ENCODE measurements at regions not wholly inside any gene's neighbourhood (a gene's known extent, or its start where the extent isn't known, plus 50 kb on each side); places are given as distances from the start of the nearest gene placed in this dataset.
"Not testable (repeated sequence)": the region's sequence is repeated elsewhere in the genome, so short reads cannot be mapped to it uniquely, and the experiment has no call there.

- Histone ChIP-seq H3K4me2 (ENCODE audit: low read length) (no peak overlapping the region), H2BK5ac (ENCODE audit: low read length) (no peak overlapping the region), H2BK15ac (replicated peaks; ENCODE audit: low read depth) (no peak overlapping the region), H3K79me2 (ENCODE audit: control insufficient read depth, insufficient read depth, low read length) (no peaks in the 10 kb centered on the region), H3K4me3 (ENCODE audit: low read length) (no peak overlapping the region), H2BK120ac (ENCODE audit: low read depth, low read length) (no peak overlapping the region), H3K36me3 (ENCODE audit: control insufficient read depth, insufficient read depth, low read length) (no peaks in the 10 kb centered on the region), H3K79me1 (ENCODE audit: low read length) (no peaks in the 10 kb centered on the region), H3K27ac (ENCODE audit: low read depth, low read length) (no peak overlapping the region), H4K8ac (ENCODE audit: low read depth, low read length) (no peak overlapping the region), H2AK5ac (ENCODE audit: low read length) (no peak overlapping the region), H3K56ac (ENCODE audit: low read length) (no peak overlapping the region), H4K5ac (ENCODE audit: low read length) (no peak overlapping the region), H3K9ac (ENCODE audit: low read length) (no peak overlapping the region), H3K27me3 (ENCODE audit: insufficient read depth, low read length, poor library complexity) (no peaks in the 10 kb centered on the region), H3K4ac (ENCODE audit: low read depth, low read length) (no peak overlapping the region), H3K4me1 (ENCODE audit: control insufficient read depth, low read depth, low read length) (no peaks in the 10 kb centered on the region), H3K23ac (ENCODE audit: low read length) (no peak overlapping the region), H3K18ac (ENCODE audit: low read length) (no peak overlapping the region)
- WGBS (ENCODE audit: extremely low coverage, insufficient coverage, low lambda C conversion rate), result no CpG with 5 or more reads among the region's 6 CpGs
- DNase-seq, result peak; percentile 44
Measured at GRCh38 chr7:92955081-92955480, 118.7 kb upstream of the CDK6 start.

DNA sequence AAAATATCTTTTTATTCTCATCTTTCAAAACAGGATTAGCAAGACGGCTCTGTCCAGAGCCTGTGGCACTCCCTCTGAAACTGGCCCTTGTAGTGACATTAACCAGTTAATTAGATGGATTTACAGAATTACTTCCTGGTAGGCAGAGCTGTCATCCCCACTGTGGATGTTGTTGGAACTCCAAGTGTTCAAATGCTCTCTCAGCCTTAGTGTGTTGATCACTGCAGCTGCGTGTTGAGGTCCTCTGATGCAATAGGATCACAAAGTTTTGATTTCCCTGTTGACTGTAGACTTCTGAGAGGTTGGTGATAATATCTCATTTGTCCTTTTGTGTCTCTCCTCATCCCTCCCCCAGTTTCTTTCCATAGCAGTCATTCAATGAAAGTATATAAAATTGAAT lies 117.3 kb upstream of the CDK6 start:
- no peak overlapping the region for H3K4ac ChIP-seq (ENCODE audit: low read depth, low read length)
- H3K9ac ChIP-seq (ENCODE audit: low read length), result no peak overlapping the region

GRCh38 chr7:92949748-92950147 lies 113.4 kb upstream of the CDK6 start:
- no peak overlapping the region for H3K56ac ChIP-seq (ENCODE audit: low read length)
- H3K79me1 ChIP-seq (ENCODE audit: low read length), result no peaks in the 10 kb centered on the region
- no peaks in the 10 kb centered on the region for H3K4me1 ChIP-seq (ENCODE audit: control insufficient read depth, low read depth, low read length)

More for the DNA sequence above, 117.3 kb upstream of the CDK6 start:
- Histone ChIP-seq H3K27me3 (ENCODE audit: insufficient read depth, low read length, poor library complexity) (no peaks in the 10 kb centered on the region), H4K8ac (ENCODE audit: low read depth, low read length) (no peak overlapping the region), H2BK5ac (ENCODE audit: low read length) (no peak overlapping the region), H4K5ac (ENCODE audit: low read length) (no peak overlapping the region), H2BK15ac (replicated peaks; ENCODE audit: low read depth) (no peak overlapping the region), H3K36me3 (ENCODE audit: control insufficient read depth, insufficient read depth, low read length) (no peaks in the 10 kb centered on the region), H2BK120ac (ENCODE audit: low read depth, low read length) (no peak overlapping the region), H3K79me1 (ENCODE audit: low read length) (no peaks in the 10 kb centered on the region), H3K27ac (ENCODE audit: low read depth, low read length) (no peak overlapping the region), H3K23ac (ENCODE audit: low read length) (no peak overlapping the region), H2AK5ac (ENCODE audit: low read length) (no peak overlapping the region), H3K4me3 (ENCODE audit: low read length) (no peak overlapping the region), H3K18ac (ENCODE audit: low read length) (no peak overlapping the region), H3K56ac (ENCODE audit: low read length) (no peak overlapping the region), H3K79me2 (ENCODE audit: control insufficient read depth, insufficient read depth, low read length) (no peaks in the 10 kb centered on the region), H3K4me2 (ENCODE audit: low read length) (no peak overlapping the region), H3K4me1 (ENCODE audit: control insufficient read depth, low read depth, low read length) (no peaks in the 10 kb centered on the region)
- peak; percentile 22 for DNase-seq
- WGBS (ENCODE audit: extremely low coverage, insufficient coverage, low lambda C conversion rate), result no CpG with 5 or more reads among the region's 2 CpGs

GRCh38 chr7:92945840-92946239 lies 109.5 kb upstream of the CDK6 start:
- no peak overlapping the region for H2BK15ac ChIP-seq (replicated peaks; ENCODE audit: low read depth)
- no peak overlapping the region for H3K4ac ChIP-seq (ENCODE audit: low read depth, low read length)
- WGBS (ENCODE audit: extremely low coverage, insufficient coverage, low lambda C conversion rate), result no CpG with 5 or more reads among the region's 4 CpGs
- no peak overlapping the region for H4K5ac ChIP-seq (ENCODE audit: low read length)
- H3K56ac ChIP-seq (ENCODE audit: low read length), result no peak overlapping the region
- H3K4me1 ChIP-seq (ENCODE audit: control insufficient read depth, low read depth, low read length), result no peaks in the 10 kb centered on the region
- no peaks in the 10 kb centered on the region for H3K27me3 ChIP-seq (ENCODE audit: insufficient read depth, low read length, poor library complexity)
- H3K27ac ChIP-seq (ENCODE audit: low read depth, low read length), result no peak overlapping the region
- no peak overlapping the region for H2BK120ac ChIP-seq (ENCODE audit: low read depth, low read length)
- no peak overlapping the region for H3K4me2 ChIP-seq (ENCODE audit: low read length)
- no peaks in the 10 kb centered on the region for H3K79me2 ChIP-seq (ENCODE audit: control insufficient read depth, insufficient read depth, low read length)
- H2AK5ac ChIP-seq (ENCODE audit: low read length), result no peak overlapping the region
- no peaks in the 10 kb centered on the region for H3K79me1 ChIP-seq (ENCODE audit: low read length)
- H2BK5ac ChIP-seq (ENCODE audit: low read length), result no peak overlapping the region
- DNase-seq, result no peak
- no peak overlapping the region for H3K9ac ChIP-seq (ENCODE audit: low read length)
- H3K4me3 ChIP-seq (ENCODE audit: low read length), result no peak overlapping the region
- H4K8ac ChIP-seq (ENCODE audit: low read depth, low read length), result peak overlapping the region; percentile 28
- no peaks in the 10 kb centered on the region for H3K36me3 ChIP-seq (ENCODE audit: control insufficient read depth, insufficient read depth, low read length)
- H3K23ac ChIP-seq (ENCODE audit: low read length), result no peak overlapping the region
- H3K18ac ChIP-seq (ENCODE audit: low read length), result no peak overlapping the region

More at GRCh38 chr7:92949748-92950147, 113.4 kb upstream of the CDK6 start:
- Histone ChIP-seq H3K79me2 (ENCODE audit: control insufficient read depth, insufficient read depth, low read length) (no peaks in the 10 kb centered on the region), H3K4me2 (ENCODE audit: low read length) (no peak overlapping the region), H3K23ac (ENCODE audit: low read length) (no peak overlapping the region), H3K27me3 (ENCODE audit: insufficient read depth, low read length, poor library complexity) (no peaks in the 10 kb centered on the region), H2BK5ac (ENCODE audit: low read length) (no peak overlapping the region), H3K4ac (ENCODE audit: low read depth, low read length) (no peak overlapping the region), H2AK5ac (ENCODE audit: low read length) (no peak overlapping the region), H3K36me3 (ENCODE audit: control insufficient read depth, insufficient read depth, low read length) (no peaks in the 10 kb centered on the region), H3K9ac (ENCODE audit: low read length) (no peak overlapping the region), H3K18ac (ENCODE audit: low read length) (no peak overlapping the region), H3K27ac (ENCODE audit: low read depth, low read length) (no peak overlapping the region), H3K4me3 (ENCODE audit: low read length) (no peak overlapping the region), H4K8ac (ENCODE audit: low read depth, low read length) (no peak overlapping the region), H2BK15ac (replicated peaks; ENCODE audit: low read depth) (no peak overlapping the region), H4K5ac (ENCODE audit: low read length) (no peak overlapping the region), H2BK120ac (ENCODE audit: low read depth, low read length) (no peak overlapping the region)
- no peak for DNase-seq
- no CpG with 5 or more reads among the region's 1 CpG for WGBS (ENCODE audit: extremely low coverage, insufficient coverage, low lambda C conversion rate)

DNA sequence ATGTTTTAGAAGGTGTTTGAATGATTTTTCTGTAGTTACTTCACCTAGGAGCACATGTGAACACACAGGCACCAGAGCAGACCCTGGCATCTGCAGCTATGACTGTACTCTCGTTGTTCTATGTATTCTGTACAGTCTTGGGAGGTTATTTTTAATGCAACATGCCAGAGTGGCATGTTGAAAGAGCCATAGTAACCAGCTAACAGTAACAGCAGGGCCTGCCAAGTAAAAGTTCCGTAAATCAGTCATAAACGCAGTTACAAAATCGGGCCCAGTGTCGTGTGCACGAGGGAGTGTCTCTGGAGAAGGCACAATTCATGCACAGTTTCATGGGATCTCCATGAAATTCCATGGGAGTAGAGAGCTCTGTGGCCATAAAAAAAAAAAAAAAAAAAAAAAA lies 108.3 kb upstream of the CDK6 start:
- no peak overlapping the region for H3K56ac ChIP-seq (ENCODE audit: low read length)
- H2AK5ac ChIP-seq (ENCODE audit: low read length), result no peak overlapping the region
- no peak overlapping the region for H4K5ac ChIP-seq (ENCODE audit: low read length)
- H3K36me3 ChIP-seq (ENCODE audit: control insufficient read depth, insufficient read depth, low read length), result no peaks in the 10 kb centered on the region
- H3K9ac ChIP-seq (ENCODE audit: low read length), result no peak overlapping the region
- no peak overlapping the region for H3K4me2 ChIP-seq (ENCODE audit: low read length)
- H3K4me3 ChIP-seq (ENCODE audit: low read length), result no peak overlapping the region
- H3K79me2 ChIP-seq (ENCODE audit: control insufficient read depth, insufficient read depth, low read length), result no peaks in the 10 kb centered on the region
- H3K18ac ChIP-seq (ENCODE audit: low read length), result no peak overlapping the region
- H2BK120ac ChIP-seq (ENCODE audit: low read depth, low read length), result no peak overlapping the region
- no peak overlapping the region for H3K23ac ChIP-seq (ENCODE audit: low read length)
- DNase-seq, result no peak
- H2BK5ac ChIP-seq (ENCODE audit: low read length), result no peak overlapping the region
- WGBS (ENCODE audit: extremely low coverage, insufficient coverage, low lambda C conversion rate), result no CpG with 5 or more reads among the region's 6 CpGs
- no peak overlapping the region for H2BK15ac ChIP-seq (replicated peaks; ENCODE audit: low read depth)
- no peak overlapping the region for H3K27ac ChIP-seq (ENCODE audit: low read depth, low read length)
- no peaks in the 10 kb centered on the region for H3K79me1 ChIP-seq (ENCODE audit: low read length)
- no peak overlapping the region for H3K4ac ChIP-seq (ENCODE audit: low read depth, low read length)
- H3K4me1 ChIP-seq (ENCODE audit: control insufficient read depth, low read depth, low read length), result no peaks in the 10 kb centered on the region
- no peak overlapping the region for H4K8ac ChIP-seq (ENCODE audit: low read depth, low read length)
- no peaks in the 10 kb centered on the region for H3K27me3 ChIP-seq (ENCODE audit: insufficient read depth, low read length, poor library complexity)

DNA sequence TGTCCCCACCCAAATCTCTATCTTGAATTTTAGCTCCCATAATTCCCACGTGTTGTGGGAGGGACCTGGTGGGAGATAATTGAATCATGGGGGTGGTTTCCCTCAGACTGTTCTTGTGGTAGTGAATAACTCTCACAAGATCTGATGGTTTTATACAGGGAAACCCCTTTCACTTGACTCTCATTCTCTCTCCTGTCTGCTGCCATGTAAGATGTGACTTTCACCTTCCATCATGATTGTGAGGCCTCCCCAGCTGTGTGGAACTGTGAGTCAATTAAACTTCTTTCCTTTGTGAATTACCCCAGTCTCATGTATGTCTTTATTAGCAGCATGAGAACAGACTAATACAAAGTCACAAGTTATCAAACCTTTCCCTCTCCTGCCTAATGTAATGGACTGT lies 106.3 kb upstream of the CDK6 start:
- not testable (repeated sequence) for DNase-seq; H4K8ac ChIP-seq (ENCODE audit: low read depth, low read length); H2BK15ac ChIP-seq (replicated peaks; ENCODE audit: low read depth); H3K23ac ChIP-seq (ENCODE audit: low read length); H3K4me1 ChIP-seq (ENCODE audit: control insufficient read depth, low read depth, low read length); H3K27me3 ChIP-seq (ENCODE audit: insufficient read depth, low read length, poor library complexity); H3K36me3 ChIP-seq (ENCODE audit: control insufficient read depth, insufficient read depth, low read length); H3K56ac ChIP-seq (ENCODE audit: low read length); H3K18ac ChIP-seq (ENCODE audit: low read length); H3K9ac ChIP-seq (ENCODE audit: low read length); H3K79me2 ChIP-seq (ENCODE audit: control insufficient read depth, insufficient read depth, low read length); H4K5ac ChIP-seq (ENCODE audit: low read length); H2AK5ac ChIP-seq (ENCODE audit: low read length); H2BK5ac ChIP-seq (ENCODE audit: low read length); H3K4me3 ChIP-seq (ENCODE audit: low read length); H2BK120ac ChIP-seq (ENCODE audit: low read depth, low read length); H3K4ac ChIP-seq (ENCODE audit: low read depth, low read length); H3K4me2 ChIP-seq (ENCODE audit: low read length); H3K27ac ChIP-seq (ENCODE audit: low read depth, low read length); H3K79me1 ChIP-seq (ENCODE audit: low read length)
- WGBS (ENCODE audit: extremely low coverage, insufficient coverage, low lambda C conversion rate), result no CpG with 5 or more reads among the region's 1 CpG

All from mesendoderm (in vitro differentiated cells).